ENCODE measurements at regions not wholly inside any gene's neighbourhood (a gene's known extent, or its start where the extent isn't known, plus 50 kb on each side); places are given as distances from the start of the nearest gene placed in this dataset.

GRCh38 chr17:69906306-69906705 lies 168.7 kb upstream of the KCNJ16 start:
- no peak for DNase-seq

GRCh38 chr17:69907132-69907847 lies 167.7 kb upstream of the KCNJ16 start:
- no peak for DNase-seq

- no peak for DNase-seq
These were observed 166.2 kb upstream of the KCNJ16 start for GRCh38 chr17:69908626-69909368.

GRCh38 chr17:69909389-69909788 lies 165.6 kb upstream of the KCNJ16 start:
- DNase-seq, result no peak

- DNase-seq, result no peak
These were observed 162.2 kb upstream of the KCNJ16 start for GRCh38 chr17:69912805-69913204.

GRCh38 chr17:69913216-69913615 lies 161.8 kb upstream of the KCNJ16 start:
- no peak for DNase-seq

GRCh38 chr17:69913616-69914015 lies 161.4 kb upstream of the KCNJ16 start:
- no peak for DNase-seq

GRCh38 chr17:69914520-69914919 lies 160.5 kb upstream of the KCNJ16 start:
- no peak for DNase-seq

- no peak for DNase-seq
These were observed 158.3 kb upstream of the KCNJ16 start for GRCh38 chr17:69916761-69917160.

GRCh38 chr17:69918164-69918563 lies 156.9 kb upstream of the KCNJ16 start:
- no peak for DNase-seq

- no peak for DNase-seq
These were observed 155.2 kb upstream of the KCNJ16 start for GRCh38 chr17:69919789-69920188.

- DNase-seq, result no peak
These were observed 154.0 kb upstream of the KCNJ16 start for GRCh38 chr17:69921046-69921445.

- DNase-seq, result no peak
These were observed 146.4 kb upstream of the KCNJ16 start for GRCh38 chr17:69928611-69929010.

GRCh38 chr17:69936996-69937395 lies 138.0 kb upstream of the KCNJ16 start:
- no peak for DNase-seq

- no peak for DNase-seq
These were observed 132.0 kb upstream of the KCNJ16 start for GRCh38 chr17:69943058-69943457.

- DNase-seq, result no peak
These were observed 130.6 kb upstream of the KCNJ16 start for GRCh38 chr17:69944406-69944805.

- DNase-seq, result peak; percentile 39
These were observed 129.3 kb upstream of the KCNJ16 start for GRCh38 chr17:69945698-69946185.

- peak; percentile 78 for DNase-seq
These were observed 127.8 kb upstream of the KCNJ16 start for GRCh38 chr17:69947027-69947759.

GRCh38 chr17:69948406-69948805 lies 126.6 kb upstream of the KCNJ16 start:
- no peak for DNase-seq

GRCh38 chr17:69949496-69949895 lies 125.5 kb upstream of the KCNJ16 start:
- DNase-seq, result no peak

- DNase-seq, result no peak
These were observed 124.9 kb upstream of the KCNJ16 start for GRCh38 chr17:69949973-69950695.

- no peak for DNase-seq
These were observed 124.2 kb upstream of the KCNJ16 start for GRCh38 chr17:69950701-69951418.
